Cardiac fibroblast (primary cell): ENCODE measurements at regions not wholly inside any gene's neighbourhood (a gene's known extent, or its start where the extent isn't known, plus 50 kb on each side); places are given as distances from the start of the nearest gene placed in this dataset.

ENCODE experiments used
- DNase-seq, 2 donors: peaks; one replicate each; pipeline versions ENCODE4 v3.0.0 to v3.0.0-alpha.2; 2010; ENCODE audit warnings: low read depth in 2 of 2
- H3K4me3 ChIP-seq, 2 donors: replicated peaks in 1 of 2; 1 replicate in 1 of 2; 2 replicates in 1 of 2; pipeline ENCODE4 v1.5.1; 2011; ENCODE audit warnings: low read depth in 2 of 2, low read length in 2 of 2, mild to moderate bottlenecking in 2 of 2, moderate library complexity in 1 of 2
- CTCF ChIP-seq: IDR thresholded peaks from one replicate; pipeline ENCODE4 v1.5.1; 2011; ENCODE audit warnings: low read depth, mild to moderate bottlenecking, low read length, inconsistent platforms

- TF ChIP-seq CTCF = no peak
- peak in 1 of 2 donors; percentile 43 for DNase-seq
- no peak overlapping the region for H3K4me3 ChIP-seq
Observed at GRCh38 chr15:66630801-66631351, 65.1 kb upstream of the LCTL start.

GRCh38 chr15:66631616-66632263 is 65.9 kb upstream of the LCTL start:
- no peak overlapping the region for H3K4me3 ChIP-seq
- peak in 1 of 2 donors; percentile 44 for DNase-seq
- TF ChIP-seq CTCF = no peak

GRCh38 chr15:66633041-66633937 is 67.5 kb upstream of the LCTL start:
- H3K4me3 ChIP-seq = no peak overlapping the region

GRCh38 chr15:66633938-66634250 is 68.1 kb upstream of the LCTL start:
- DNase-seq = no peak
- TF ChIP-seq CTCF = no peak
- no peak overlapping the region for H3K4me3 ChIP-seq

More at GRCh38 chr15:66633041-66633937, 67.5 kb upstream of the LCTL start:
- TF ChIP-seq CTCF = no peak
- DNase-seq = no peak

- no peak for TF ChIP-seq CTCF
- no peak overlapping the region for H3K4me3 ChIP-seq
- DNase-seq = no peak
Observed at GRCh38 chr15:66634540-66634939, 67.5 kb upstream of the SMAD6 start.

- H3K4me3 ChIP-seq = no peak overlapping the region
- TF ChIP-seq CTCF = no peak
- no peak for DNase-seq
Observed at GRCh38 chr15:66635006-66635405, 67.0 kb upstream of the SMAD6 start.
